HG03571 (cell line): ENCODE measurements at regions not wholly inside any gene's neighbourhood (a gene's known extent, or its start where the extent isn't known, plus 50 kb on each side); places are given as distances from the start of the nearest gene placed in this dataset.
"Not testable (repeated sequence)": the region's sequence is repeated elsewhere in the genome, so short reads cannot be mapped to it uniquely, and the experiment has no call there.

ENCODE experiments used
- ATAC-seq: cut with Tn5 transposase; IDR thresholded peaks from one replicate; pipeline ENCODE4 v1.9.1; 2021; ENCODE audit not compliant: unreplicated experiment

GRCh38 chr10:30560326-30560725, 69.2 kb downstream of the LYZL2 start:
- no peak for ATAC-seq

- ATAC-seq, result no peak
These were observed 70.4 kb downstream of the LYZL2 start for GRCh38 chr10:30559180-30559579.

GRCh38 chr10:30558411-30558810, 71.1 kb downstream of the LYZL2 start:
- no peak for ATAC-seq

GRCh38 chr10:30557884-30558283, 71.7 kb downstream of the LYZL2 start:
- no peak for ATAC-seq

- no peak for ATAC-seq
These were observed 73.4 kb downstream of the LYZL2 start for GRCh38 chr10:30556189-30556588.

- no peak for ATAC-seq
These were observed 74.1 kb downstream of the LYZL2 start for GRCh38 chr10:30555465-30555864.

GRCh38 chr10:30554440-30554825, 75.1 kb downstream of the LYZL2 start:
- no peak for ATAC-seq

GRCh38 chr10:30553626-30554439, 75.7 kb downstream of the LYZL2 start:
- no peak for ATAC-seq

GRCh38 chr10:30553018-30553625, 76.4 kb downstream of the LYZL2 start:
- ATAC-seq, result no peak

- ATAC-seq, result no peak
These were observed 78.4 kb downstream of the LYZL2 start for GRCh38 chr10:30550967-30551815.

GRCh38 chr10:30549134-30549687, 80.3 kb downstream of the LYZL2 start:
- not testable (repeated sequence) for ATAC-seq

- ATAC-seq, result no peak
These were observed 83.0 kb downstream of the LYZL2 start for GRCh38 chr10:30546511-30546910.

GRCh38 chr10:30542895-30543288, 86.7 kb downstream of the LYZL2 start:
- ATAC-seq, result no peak

- no peak for ATAC-seq
These were observed 87.3 kb downstream of the LYZL2 start for GRCh38 chr10:30542001-30542894.

- no peak for ATAC-seq
These were observed 89.3 kb downstream of the LYZL2 start for GRCh38 chr10:30540276-30540675.

GRCh38 chr10:30538086-30538485, 91.5 kb downstream of the LYZL2 start:
- ATAC-seq, result no peak

GRCh38 chr10:30537586-30537985, 92.0 kb downstream of the LYZL2 start:
- no peak for ATAC-seq

GRCh38 chr10:30537158-30537557, 92.4 kb downstream of the LYZL2 start:
- ATAC-seq, result not testable (repeated sequence)

- ATAC-seq, result no peak
These were observed 93.0 kb downstream of the LYZL2 start for GRCh38 chr10:30536578-30536977.

- no peak for ATAC-seq
These were observed 93.9 kb downstream of the LYZL2 start for GRCh38 chr10:30535677-30536076.
